HG02973 (cell line): ENCODE measurements at regions not wholly inside any gene's neighbourhood (a gene's known extent, or its start where the extent isn't known, plus 50 kb on each side); places are given as distances from the start of the nearest gene placed in this dataset.
"Not testable (repeated sequence)": the region's sequence is repeated elsewhere in the genome, so short reads cannot be mapped to it uniquely, and the experiment has no call there.

ENCODE experiments used
- ATAC-seq: cut with Tn5 transposase; IDR thresholded peaks from one replicate; pipeline ENCODE4 v1.9.1; 2021; ENCODE audit warnings: moderate library complexity; ENCODE audit not compliant: unreplicated experiment

DNA sequence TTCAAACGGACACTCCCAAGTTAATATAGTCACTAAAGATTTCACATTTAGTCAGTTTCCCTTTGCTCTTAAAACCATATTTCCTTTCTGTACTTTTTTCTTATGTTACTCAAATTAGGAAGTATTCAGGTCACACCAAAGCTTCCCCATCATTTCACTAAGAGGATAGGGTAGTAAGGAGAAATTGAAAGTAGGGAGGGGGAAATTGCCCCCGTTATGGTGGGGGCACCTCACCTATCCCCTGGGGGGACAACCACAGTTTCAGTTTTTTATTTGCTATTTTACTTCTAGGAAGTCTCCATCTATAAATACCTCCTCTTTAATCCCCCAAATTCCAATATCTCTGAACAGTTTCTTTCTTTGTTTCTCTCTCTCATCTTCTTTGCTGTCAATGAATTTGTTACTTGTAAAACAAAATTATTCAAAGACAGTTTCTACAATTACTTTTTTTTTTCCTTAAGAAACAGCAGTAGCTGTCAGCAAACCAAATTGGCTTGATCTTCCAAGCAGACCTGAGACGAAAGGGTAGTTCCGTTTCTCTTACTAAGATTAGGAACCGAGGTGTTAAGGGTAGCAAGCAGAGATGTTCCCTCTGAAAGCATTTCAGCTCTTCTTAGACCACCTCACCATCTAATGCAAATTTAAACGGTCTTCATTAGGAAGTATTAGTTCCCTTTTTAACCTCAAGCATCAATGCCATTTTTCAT lies 160.2 kb upstream of the KLF3 start:
- ATAC-seq, result peak; percentile 90

DNA sequence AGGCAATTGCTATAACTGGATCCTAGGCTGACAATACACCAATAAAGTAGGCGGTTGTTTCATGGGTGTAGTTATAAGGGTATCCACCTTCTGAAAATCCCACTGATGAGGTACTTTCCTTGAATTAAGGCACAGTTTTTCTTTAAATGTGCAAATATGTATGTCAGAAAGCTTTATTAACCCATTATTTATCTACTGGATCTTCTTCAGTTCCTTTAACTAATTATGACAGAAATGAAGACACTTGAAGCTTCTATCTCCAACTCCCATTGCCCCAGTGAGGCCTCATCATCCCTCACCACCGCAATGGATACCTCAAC lies 159.6 kb upstream of the KLF3 start:
- ATAC-seq, result no peak

DNA sequence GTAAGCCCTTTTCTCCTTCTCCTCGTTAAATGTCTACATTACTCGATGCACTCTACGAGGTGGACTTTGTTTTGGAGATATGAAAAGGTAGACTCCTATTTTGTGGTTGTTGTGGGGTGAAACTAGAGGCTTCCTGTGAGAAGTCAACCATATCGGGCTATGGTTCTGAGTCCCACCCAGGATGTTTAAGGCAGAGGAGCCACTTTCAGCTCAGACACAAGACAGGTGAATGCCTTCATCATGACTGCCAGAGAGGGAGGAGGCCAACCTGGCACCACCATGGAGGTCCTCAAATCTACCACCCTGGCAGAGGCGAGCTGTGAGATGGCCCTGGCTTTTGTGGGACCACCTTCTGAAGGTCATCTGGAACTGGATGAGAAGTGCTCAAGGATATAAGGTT lies 154.4 kb upstream of the KLF3 start:
- ATAC-seq, result no peak

DNA sequence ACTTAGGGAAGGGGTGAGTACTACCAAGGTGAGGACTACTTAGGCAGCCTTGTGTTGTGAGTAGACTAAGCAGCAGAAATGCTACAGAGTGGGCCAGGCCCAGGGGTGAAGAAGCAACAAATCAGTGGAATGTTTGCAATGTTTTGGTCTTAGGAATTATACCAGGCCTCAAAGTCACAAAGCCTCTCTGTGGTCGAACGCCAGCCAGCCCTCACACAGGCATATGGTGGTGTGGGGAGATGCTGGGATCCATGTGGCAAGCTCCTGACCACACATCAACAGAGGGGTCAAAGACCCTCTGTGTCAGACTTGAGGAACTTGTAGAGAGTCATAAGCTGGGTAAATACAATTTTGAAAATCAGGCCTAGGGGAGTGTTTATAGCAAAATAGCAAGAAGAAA lies 153.8 kb upstream of the KLF3 start:
- no peak for ATAC-seq

DNA sequence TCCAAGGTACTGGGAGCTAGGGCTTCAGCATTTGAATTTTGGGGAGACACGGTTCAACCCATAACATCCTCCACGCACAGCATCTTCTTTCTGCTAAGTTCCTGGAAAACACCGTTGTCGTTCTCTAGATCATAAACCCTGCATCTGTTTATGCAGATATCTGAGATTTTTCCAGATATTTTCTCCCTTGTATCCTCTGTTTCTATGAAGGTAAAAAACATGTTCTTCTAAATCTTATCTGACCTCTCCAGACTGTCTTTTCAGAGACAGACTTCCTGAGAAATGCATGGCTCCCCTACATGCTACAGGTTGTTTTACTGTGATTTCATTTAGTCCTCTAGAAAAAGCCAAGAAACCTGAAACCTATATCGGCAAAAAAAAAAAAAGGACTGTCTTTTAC lies 152.3 kb upstream of the KLF3 start:
- ATAC-seq, result no peak

DNA sequence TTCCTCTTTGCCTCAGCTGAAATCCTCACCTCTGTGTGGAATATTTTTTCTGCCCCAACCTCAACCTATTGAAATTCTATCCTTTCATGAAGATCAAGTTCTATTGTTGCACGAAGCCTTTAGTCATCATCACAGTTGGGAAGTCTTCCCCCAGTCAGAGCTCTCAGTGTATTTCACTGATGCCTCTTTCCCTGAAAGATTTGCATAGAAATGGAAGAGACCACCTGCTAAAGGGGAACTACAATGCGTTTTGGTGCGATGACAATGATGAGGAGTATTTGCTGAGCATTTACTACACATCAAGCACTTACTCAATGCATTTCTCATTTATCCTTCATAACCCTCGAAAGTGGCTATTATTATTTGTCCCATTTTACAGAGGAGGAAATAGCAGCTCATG lies 151.2 kb upstream of the KLF3 start:
- ATAC-seq, result no peak

DNA sequence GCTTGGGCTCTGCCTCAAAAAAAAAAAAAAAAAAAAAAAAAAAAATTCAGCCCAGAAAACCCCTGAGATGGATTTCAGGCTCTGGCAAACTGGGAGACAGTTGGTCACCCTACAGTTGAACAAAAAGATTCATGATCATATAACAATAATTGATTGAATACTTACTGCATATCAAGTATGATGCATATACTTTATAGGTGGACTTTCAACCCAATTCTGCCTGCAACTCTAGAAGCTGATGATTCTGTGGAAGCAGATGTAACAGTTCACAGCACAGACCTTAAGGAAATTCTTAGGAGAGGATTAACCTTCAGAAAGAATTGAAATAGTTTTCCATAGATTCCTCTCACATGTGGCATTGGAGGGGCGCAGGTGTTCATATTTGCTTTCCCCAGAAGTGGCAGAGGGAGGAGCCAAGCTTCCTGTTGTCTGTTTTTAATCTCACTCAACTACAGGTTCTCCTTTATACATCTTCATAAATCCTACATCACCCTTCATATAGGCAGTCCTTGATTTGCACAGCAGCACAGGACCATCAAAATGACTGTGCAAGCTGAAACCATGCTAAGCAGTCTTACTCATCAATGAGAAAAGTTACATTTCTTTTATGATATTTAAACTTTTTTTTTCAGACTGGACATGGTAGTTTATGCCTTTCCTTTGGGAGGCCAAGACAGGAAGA lies 149.4 kb upstream of the KLF3 start:
- no peak for ATAC-seq

DNA sequence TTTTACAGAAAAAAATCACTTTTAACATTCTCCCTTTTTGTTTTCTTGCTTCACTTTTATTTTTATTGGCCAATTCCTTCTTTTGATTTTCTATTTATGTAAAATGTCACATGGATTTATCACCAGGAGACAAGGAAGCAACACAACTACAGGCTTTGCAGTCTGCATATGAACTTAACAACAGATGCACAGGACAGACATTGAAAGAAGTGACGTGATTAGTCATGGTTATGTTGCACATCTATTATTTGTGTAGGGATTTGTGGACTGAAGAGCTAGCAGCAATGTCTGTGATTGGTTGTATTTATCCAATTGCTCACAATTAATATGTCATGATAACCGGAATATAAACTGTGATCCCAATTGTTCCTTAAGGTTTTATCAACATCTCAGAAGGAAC lies 147.8 kb upstream of the KLF3 start:
- ATAC-seq, result no peak

DNA sequence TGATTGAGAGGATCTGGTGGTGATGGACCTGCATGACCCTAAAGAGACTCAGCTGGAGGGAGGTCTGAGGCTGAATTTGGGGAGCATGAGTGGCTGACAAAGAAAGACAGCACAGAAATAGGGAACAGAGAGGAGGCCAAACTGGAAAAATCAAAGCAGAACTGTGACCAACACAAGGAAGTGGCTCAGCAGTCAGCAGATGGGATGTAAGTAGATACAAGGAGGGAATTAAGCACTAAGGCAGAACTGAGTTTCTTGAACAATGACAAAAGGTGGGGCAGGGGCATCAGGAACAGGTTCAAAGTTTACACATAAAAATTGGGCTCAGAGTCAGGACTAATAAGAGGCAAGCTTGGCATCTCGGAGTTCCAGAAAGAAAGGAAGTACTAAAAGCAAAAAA lies 144.3 kb upstream of the KLF3 start:
- no peak for ATAC-seq

DNA sequence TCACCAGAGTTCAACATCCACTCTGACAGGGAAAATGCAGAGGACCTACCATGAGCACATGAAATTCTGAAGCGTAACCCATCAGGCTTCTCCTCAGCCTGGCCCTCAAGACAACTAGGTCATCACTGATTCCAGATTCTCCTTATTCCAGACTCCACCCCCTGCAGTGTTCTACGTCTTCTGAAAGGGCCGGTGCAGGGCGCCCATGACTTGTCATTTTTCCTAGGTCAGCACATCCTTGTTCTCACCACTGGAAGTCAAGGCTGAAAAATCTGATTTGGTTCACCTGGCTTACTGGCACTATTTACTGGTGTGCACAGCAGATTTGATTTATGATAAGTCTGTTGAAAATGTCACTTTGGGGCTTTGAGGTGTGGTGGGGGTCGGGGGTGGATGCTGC lies 140.9 kb upstream of the KLF3 start:
- ATAC-seq, result no peak

DNA sequence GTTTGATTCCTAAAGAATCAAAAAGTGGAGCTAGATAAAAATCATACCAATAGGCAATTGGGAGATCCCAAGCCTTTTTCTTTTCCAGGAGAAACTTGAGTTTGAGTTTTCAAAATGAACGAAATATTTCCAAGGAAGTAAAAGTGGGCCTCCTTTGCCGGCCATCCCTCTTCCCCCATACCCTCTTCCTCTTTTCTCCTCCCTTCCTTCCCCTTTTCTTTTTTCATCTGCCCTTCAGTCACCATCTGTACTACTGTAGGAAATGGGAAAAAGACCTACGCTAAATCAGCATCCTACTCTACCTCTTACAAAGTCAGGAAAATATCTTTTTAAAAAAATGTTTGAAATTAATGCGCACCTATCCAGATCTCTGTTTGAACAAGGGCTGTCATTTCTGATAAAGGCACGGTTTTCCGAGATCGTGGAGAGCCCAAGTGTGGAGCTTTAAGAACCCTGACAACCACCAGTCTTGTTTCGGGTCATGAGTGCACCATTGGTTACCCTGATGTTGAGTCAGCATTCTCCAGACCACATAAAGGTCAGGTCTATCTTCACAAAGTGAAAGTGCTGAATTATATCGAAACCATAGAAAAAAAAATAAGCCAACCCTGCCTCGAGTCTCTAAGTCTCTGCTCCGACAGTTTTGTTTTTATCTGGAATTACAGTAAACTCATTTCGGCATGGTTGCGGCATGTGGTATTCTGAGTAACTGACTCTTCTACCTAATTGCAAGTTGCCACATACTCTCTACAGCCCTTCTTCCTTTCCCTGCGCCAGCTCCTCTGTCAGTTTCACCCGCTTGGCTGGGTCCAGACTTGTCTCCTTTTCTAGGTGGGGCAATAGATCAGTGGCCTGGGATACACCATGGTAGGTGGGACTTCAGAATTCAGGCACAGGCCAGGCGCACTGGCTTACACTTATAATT lies 140.2 kb upstream of the KLF3 start:
- peak; percentile 98 for ATAC-seq

DNA sequence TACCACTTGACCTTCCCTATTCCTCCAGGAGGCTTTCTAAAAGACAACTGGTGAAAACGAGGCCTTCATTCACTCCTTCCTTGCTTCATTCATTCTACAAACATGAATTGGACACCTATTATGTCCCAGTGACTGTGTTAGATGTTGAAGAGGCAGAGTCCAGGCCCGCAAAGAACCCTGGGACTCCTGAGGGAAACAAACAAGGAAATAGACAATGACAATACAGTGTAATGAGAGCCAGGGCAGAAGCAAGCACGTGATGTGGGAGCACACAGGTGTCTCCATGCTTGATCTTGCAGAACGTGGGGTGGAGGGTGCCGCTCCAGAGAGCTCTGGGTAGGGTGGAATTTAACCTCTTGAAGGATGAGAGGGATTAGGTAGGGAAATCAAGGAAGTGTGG lies 137.6 kb upstream of the KLF3 start:
- ATAC-seq, result no peak

DNA sequence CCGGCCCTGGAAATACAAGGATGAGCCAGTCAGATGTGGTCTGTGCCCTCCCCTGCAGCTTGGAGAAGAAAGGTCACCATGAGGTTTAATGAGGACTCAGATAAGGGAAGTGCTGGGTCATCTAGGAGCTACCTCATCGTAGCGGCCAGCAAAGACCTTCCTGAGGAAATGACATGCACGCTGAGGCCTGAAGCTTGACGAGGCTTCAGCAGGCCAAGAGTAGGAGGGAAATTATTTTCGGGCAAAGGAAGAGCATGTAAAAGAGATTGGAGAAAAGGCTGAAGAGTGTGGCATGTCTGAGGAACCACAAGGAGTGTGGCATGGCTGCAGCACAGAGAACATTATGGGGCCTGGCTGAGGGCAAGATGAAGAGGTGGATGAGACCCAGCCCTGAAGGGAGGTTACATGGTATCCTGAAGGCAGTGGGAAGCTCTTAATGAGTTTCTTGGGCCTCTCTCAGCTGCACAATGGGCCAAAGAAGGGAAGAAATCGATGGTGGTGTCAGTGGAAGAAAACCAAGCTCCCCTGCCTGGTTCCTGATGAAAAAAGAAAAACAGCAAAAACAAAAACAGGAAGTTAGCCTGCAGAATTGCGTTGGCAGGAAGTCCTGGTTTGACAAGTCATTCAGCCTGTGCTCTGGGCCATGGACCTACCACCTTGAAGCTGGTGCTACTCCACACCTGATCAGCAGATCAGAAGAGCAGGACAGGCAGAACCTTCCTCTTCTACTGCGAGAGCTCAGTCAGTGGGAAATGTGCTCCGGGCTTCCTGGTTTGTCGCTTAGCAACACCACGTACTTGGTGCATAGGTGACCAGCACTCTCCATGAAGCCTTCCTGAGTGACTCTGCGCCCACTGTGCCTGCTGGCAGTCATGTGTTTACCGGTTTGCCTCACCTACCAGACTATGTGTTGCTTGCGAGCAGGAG lies 134.5 kb upstream of the KLF3 start:
- ATAC-seq, result peak; percentile 75

DNA sequence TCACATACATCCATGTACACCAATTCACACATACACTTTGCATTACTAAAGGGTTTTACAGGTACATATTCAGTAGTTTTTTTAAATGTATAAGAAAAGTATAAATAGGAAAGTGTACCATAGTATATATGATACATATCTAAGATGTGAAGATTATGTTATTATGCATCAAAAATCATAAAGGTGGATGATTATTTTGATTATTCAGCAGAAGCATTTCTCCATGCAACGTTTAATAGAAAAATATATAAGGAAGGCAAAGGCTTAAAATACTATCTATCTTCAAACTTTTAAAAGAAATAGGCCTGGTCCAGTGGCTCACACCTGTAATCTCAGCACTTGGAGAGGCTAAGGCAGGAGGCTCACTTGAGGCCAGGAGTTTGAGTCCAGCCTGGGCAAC lies 133.5 kb upstream of the KLF3 start:
- ATAC-seq, result no peak

DNA sequence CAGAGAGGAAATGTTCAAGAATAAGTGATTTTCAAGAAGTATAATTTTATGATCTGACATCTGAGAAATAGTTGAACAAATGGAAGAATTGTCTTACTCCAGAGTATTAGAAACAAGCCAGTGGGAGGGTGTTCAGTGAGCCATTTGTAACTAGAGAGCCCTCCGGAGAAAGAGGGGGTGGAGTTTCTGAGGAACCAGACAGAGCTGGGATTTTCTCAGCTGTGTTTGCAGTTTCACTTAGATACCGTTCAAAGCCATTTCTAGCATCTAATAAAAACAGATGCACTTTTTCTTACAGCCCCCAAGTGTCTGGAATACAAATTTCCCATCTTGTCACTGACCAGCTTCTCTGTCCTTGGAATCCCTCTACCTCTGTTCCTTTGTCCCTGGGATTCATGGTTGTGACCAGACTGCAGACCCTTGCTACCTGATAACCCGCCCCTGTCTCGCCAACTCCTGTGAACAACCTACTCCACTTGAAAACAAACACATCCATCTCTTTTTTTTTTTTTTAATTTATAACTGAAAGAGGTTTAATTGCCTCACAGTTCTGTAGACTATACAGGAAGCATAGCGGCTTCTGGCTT lies 132.8 kb upstream of the KLF3 start:
- peak; percentile 36 for ATAC-seq

DNA sequence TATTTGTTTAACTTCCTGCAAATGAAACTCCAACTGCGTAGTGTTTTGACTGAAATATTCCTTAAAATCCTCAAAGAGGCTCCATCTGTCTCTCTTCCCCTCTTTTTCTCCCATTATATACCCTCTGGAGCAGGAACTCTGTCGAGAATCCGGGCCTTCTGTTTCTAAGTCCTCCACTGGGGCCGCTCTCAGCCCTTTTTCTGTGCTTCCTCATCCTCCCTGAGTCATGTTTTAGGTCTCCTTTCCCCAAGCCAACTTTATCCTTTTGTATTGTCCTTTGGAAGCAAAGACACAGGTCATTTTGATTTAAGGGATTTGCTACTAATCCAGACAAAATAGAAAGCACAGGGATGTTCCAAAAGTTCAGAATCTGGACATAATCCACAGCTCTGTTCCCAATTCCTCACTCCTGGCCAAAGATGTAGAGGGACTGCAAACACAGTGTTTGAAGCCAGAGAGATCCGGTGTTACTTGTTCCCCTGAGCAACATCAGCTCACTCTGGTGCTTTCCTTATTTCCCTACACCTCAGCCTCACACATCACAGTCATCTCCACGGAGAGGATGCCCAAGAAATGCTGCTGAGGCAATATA lies 131.0 kb upstream of the KLF3 start:
- no peak for ATAC-seq

DNA sequence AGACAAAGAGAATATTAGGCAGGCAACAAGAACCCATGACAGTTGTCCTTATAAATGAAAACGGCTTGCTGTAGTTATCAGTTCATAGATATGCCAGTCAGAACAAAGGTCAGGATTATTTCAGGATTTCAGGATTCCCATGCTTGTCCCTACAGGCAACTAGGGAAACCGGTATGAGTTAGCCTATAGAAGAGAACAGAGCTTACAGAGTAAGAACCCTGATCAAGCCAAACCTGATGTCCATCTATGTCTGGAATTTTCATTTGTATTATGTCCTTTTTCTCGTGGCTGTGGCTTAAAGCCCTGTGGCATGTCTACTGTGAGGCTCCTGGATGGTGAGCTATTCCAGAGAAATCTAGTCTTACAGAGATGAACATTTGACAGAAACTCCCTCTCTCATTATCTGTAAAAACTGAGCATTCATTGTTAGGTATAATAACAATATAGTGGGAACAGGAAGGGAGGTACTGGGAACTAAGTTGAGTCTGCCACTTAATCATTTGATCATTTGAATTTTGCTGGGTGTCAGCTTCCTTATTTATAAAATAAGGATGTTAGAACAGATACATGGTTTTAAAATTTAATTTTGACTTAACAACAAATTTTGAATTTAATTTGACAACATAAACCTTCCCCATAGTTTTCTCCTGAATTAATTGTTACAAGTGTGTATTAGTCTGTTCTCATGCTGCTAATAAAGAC lies 129.5 kb upstream of the KLF3 start:
- ATAC-seq, result no peak

DNA sequence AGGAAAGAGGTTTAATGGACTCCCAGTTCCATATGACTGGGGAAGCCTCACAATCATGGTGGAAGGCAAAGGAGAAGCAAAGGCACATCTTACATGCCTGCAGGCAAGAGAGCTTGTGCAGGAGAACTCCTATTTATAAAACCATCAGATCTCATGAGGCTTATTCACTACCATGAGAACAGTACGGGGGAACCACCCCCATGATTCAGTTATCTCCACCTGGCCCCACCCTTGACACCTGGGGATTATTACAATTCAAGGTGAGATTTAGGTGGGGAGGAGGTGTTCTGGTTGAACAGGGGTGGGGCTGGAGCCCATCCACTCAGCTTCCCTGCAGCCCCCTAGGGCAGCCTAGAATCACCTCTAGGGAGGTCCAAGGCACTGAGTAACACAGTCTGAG lies 128.9 kb upstream of the KLF3 start:
- ATAC-seq, result not testable (repeated sequence)

DNA sequence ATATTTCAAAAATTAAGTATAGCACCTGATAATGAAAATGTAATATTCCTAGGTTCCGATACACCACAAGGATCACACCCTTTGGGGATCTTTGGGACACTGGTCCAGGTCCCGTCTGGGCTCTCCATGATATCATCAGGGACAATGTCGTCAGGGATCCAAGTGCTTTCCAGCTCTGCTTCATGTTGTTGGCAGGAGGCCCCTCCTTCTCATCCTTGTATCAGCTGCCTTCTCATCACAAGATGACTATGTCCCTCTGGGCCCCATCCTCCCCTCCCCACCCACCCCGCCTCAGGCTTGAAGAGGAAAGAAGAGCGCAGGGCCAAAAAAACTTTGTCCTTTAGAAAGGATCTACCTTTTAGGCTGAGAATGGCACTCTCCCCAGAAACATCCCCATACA lies 128.3 kb upstream of the KLF3 start:
- ATAC-seq, result no peak

DNA sequence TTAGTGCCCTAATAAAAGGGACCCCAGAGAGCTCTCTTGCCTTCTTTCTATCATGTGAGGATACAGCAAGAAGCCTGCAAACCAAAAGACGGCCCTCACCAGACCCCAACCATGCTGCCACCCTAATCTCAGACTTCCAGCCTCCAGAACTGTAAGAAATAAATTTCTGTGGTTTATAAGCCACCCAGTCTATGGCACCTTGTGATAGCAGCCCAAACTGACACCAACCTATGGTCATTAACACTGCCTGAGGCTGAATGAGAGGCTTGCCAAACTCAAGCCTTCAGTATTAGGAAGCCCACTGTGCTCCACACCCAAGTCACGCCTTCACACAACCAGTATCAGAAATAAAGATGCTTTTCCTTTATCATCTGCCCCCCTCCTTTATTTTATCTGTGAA lies 127.3 kb upstream of the KLF3 start:
- no peak for ATAC-seq
